HG03558 (cell line): ENCODE measurements at regions not wholly inside any gene's neighbourhood (a gene's known extent, or its start where the extent isn't known, plus 50 kb on each side); places are given as distances from the start of the nearest gene placed in this dataset.

Experiments used
- ATAC-seq: cut with Tn5 transposase; IDR thresholded peaks from one replicate; pipeline ENCODE4 v1.9.1; 2021; ENCODE audit warnings: moderate number of reproducible peaks; ENCODE audit not compliant: unreplicated experiment; ENCODE audit errors: extremely low read depth

DNA sequence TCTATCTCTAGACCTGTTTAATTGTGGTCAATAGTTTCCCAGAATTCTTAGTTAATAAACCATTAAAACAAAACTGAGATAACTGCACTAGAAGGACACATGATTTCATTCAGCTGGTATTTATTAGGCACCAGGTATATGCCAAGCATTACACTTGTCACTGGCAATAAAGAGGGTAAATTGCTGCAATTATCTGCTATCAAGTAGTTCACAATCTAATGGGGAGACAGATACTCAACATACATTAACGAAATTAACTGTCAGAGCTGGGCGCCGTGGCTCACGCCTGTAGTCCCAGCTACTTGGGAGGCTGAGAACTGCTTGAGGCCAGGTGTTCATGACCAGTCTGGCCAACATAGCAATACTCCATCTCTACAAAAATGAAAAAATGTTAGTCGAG is 71.7 kb upstream of the WIPF1 start:
- no peak for ATAC-seq

DNA sequence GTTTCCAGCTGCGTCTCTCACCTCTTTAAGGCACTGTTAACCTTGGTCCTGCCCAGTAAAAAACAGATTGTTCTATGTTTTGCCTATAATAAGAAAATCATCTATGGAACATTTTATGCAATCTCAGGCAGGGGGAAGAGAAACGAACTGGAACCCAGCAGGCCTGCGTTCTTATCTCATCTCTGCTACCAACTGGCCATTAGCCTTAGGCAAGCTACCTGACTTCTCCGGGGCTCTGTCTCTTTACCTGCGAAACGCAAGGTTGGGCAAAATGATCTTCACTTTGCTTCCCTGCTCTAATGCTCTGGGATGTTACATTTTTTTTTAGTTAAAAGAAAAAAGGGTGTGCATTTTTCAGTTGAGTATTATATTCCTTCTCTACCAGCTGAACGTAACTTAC is 70.5 kb upstream of the WIPF1 start:
- ATAC-seq = no peak

DNA sequence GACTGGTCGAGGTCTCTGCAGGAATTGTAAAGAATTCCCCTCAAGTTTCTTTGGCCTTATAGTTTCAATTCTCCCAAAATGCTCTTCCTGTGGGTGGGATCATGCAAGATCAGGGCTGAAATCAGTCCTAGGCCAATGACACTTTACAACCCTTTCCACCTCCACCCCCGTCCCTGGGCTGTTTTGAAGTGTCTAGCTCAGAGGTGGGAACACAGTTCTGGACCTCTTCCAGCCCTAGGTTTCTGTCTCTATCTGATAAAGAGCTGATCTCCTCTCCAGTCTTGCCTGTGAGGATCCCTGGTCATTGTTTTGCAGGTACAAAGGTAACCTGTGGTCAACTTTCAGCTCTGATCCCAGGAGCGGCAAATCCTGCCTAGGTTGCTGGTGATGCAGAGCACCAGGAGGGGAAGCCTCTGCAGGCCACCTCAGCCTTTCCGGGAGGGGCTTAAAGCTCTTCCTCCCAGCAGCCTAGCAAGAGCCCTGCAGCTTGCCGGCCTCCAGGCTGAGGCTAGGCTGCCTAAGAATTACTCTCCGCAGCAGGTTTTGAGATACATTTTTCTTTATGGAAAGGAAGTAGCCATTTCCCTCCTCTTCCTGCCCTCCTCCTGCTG is 69.8 kb upstream of the WIPF1 start:
- no peak for ATAC-seq

DNA sequence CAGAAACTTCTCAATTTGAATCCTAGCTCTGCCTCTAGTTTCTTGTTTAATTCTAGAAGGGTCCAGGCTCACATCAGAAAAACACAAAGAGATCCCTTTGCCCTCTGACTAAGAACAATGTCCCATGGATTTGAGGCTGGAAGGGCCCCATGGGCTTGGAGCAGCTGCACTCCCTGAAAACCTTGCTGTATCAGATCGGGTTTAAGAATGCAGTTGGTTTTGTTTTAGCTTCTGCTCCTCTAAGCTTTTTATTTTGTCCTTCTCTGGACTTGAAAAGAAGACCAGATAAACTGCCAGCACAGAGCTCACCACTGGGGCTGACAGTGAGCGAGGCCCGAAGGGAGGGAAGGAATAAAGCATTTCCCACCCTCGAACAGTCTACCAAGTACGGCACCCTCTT is 69.2 kb upstream of the WIPF1 start:
- no peak for ATAC-seq

DNA sequence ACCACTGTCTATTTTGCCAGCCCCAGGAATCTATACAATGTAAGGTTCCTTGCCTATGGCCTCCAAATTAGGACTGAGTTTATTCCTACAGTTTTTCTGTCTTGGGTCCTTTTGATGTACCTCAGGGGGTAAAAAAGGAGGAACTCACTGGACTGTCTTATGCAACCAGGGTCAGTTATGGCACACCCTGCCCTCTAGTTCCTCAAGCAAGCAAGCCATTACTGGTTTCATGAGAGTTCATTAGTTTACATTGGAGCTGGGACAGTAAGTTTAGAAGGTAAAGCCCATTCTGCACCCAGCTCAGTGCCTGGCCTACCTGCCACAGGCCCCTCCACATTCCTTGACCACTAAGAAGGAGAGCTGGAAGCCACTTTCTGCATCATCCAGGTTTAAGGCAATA is 68.7 kb upstream of the WIPF1 start:
- ATAC-seq = no peak

DNA sequence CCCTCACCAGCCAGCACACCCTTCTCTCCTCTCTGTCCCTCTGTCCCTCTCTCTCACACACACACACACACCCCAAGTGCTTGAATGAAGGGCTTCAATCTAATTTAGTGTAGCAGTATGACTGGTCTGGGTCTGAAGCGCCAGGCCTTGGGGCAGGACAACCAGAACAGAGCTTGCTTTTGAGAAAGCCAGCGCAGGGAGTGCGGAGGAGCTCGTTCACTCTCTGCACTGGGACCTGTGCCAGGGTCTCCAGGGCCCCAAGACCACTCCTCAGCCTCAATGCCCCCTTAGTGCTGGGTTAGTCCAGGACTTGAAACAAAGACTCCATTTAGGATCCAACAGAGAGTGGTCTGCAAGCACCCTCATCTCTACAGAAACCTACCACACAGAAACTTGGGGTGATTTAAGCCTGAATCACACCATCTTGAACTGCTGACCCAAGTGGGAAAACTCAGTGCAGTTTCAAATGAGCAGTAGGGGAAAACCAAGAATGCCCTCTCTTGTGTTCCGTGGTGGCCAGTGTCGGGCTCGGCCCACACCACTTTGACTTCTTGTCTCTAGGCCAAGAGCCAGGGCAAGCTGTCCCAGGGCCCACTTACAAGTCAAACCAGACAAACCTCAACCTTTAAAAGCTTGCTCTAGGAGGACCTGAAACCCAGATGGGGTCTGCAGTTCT is 66.6 kb upstream of the WIPF1 start:
- ATAC-seq = no peak

DNA sequence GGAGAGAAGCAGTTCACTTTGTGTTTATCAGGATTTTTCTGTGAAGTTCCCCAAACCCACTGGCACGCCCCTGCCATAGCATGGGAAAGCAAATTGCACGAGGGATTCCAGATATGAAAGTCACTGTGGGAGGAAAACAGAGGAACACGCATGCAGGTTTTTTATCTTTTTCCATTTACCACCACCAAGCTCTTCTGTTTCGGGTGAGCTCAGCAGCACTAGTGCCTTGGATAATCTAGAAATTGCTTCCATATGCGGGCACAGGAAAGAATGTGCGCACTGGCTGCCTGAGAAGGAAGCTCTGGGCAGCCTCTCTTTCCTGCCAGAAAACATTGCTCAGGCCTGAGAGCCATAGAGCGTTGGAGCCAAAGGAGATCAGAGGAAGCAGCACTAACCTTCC is 65.9 kb upstream of the WIPF1 start:
- ATAC-seq = no peak

DNA sequence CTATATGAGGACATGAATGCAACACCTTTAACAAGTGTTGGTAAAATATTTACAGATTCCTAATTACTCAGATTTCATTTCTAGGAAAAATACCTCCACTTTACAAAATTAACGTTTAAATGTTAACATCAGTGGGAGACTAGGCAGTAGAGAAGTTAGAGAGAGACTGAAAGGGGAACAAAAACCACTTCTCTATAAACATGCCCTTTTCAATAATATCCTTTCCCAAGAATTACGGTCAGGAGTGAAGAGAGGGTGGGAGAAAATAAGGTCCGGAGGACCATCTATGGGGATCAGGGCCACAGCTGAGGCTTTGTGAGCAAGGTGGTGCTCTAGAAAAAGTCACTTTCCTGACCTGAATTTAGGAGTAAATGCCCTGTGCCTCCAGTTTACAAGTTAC is 65.3 kb upstream of the WIPF1 start:
- ATAC-seq = no peak

DNA sequence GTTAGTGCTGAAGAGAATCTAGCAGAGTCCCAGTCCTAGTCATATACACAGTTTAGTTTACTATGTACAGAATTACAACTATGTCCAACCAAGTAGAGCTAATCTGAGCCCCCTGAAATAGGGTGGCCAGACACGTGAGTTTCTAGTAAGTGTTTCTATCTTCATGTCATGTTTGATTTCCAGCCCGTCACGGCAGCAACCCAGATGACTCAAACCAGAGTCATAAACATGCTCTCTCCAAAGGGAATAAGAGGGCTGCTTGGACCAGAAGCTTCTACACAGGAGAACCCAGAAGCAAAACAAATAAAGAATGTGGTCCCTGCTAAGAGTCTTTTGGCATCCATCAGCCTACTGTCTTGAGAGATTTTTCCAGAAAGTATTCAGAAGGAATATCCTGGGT is 64.9 kb upstream of the WIPF1 start:
- ATAC-seq = no peak

DNA sequence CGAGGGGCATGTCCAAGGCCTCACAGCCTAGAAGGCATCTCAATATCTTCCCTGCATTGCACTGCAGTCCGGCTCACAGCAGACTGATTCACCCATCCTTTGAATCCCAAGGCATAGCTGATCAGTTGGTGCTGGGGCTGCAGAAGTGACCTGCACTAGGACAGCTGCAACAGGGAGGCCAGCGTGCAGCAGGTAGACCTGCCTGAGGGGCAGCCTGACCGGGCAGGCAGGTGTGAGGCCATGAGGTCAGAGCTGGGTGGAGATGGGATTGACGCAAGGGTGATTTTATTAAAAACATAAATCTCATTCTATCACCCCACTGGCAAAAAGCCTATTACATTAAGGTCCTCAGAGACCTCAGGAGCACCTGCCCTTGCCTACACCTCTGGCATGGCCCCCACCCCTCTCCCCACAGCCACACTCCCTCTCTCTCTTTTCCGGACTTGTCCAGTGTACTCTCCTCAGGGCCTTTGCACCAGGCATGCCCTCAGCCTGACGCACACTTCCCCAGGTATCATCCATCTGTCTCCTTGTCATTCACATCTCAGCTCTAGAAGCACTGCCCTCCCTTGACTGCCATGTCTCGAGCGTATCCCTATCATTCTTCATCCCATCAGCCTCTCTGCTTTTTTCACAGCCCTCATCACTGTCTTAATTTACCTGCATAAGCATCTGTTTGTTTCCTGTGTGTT is 63.5 kb upstream of the WIPF1 start:
- ATAC-seq = no peak

DNA sequence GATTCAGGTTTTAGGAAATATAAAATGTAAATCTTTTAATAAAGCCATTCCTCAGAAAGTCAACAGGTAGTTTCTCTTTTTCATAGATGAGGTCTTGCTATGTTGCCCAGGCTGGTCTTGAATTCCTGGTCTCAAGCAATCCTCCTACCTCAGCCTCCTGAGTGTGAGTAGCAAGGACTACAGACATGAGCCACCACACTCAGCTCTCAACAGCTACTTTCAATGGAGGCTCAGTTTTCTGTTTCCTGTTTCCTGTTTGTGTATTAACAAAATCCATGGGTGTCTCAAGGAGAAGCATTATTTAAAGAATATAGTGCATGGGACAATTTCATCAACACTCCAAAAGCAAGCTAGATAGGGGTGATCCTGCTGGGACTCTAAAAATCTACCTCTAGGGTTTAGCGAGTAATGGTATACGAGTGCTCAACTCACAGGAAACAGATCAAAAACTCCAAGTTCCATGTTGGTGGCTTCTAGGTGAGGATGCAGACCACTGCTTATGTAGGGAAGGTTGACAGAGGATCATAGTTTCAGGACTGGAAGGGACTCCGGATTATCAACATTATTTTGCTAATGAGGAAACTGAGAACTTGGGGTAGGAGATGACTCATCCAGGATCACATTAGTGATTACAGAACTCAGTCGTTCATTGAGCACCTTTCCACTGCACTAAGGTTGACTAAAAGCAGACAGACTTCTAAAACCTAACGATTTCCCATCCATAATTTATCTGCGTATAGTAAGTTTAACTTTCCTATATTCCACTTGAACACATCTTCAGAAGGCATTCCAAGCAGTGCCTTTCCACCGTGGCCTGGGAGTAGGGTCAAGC is 61.7 kb upstream of the WIPF1 start:
- ATAC-seq = no peak

DNA sequence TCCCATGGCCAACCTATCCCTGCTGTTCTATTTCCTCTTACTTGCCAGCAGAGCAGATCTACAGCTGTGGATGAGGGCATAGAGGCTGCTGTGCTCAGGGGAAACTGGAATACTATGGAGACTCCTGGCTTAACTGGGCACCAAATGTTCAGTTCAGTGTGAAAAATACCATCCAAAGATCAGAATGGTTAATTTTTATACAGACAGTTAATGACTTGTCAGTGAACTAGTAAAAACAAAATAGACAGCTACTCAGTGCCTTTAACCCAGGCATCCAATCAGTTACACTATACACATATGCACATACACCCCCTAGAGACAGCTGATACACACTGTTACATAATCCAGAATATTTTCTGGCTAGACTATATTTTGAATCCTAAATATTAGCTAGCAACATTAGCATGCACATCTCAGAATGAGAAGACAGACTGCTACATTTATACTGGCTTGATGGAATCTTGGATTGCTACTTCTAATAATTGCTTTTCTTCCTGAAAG is 59.1 kb upstream of the WIPF1 start:
- ATAC-seq = no peak

DNA sequence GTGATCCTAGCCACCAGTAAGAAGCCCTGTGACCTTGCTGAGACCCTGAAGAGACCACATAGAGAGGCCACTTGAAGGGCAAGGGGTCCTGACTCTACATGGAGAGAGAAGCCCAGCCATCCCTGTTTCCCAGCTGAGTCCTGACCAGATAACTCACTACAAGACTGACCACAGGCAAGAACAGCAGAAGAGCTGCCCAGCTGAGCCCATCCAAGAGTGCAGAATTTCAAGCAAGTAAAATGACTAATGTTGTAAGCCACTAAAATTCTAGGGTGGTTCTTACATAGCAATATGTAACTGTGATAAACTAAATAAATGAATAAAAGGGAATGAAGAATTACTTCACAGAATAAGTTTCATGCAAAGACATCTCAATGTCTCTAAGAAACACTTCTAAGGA is 58.4 kb upstream of the WIPF1 start:
- ATAC-seq = no peak

DNA sequence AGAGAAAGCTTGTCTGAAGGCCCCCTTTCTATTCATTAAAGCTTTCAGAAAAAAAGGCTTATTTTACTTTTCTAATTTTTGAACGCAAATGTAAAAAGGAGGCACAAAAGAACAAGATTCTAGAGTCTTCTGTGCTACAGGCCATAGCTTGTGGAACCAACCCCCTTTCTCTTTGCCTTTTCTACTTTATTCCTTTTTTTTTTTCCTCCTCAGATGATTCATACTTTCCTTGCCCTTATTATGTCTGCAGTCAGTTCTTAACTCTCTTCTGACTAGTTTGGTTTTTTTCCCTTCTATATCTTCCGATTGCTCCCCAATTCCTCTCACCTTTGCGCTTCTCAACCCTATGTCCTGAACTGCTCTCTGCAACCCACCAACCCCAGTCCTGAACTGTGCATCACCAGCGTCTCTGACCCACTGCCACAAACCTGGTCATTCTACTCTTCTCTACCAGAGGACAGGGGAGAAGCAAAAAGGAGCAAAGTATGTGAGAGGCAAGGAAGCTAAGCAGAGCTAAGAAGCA is 56.9 kb upstream of the WIPF1 start:
- no peak for ATAC-seq

DNA sequence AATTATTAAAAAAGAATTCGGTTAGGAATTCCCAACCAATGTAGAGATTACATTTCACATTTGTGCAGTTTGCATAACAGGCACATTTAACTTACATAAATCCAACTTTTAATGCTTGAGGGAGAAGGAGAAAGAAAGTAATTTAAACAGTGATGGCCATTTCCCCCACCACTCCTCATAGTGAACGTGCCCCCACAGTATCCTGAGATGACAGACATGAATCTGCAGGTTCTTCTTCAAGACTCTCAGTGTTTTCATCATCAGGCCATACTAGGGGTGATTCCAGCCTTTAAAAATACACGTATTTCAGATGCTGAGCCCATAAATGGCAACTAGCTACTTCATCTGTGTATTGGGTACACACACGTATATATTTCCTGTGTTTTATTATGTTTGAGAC is 51.3 kb upstream of the WIPF1 start:
- ATAC-seq = no peak
